ENCODE measurements at regions not wholly inside any gene's neighbourhood (a gene's known extent, or its start where the extent isn't known, plus 50 kb on each side); places are given as distances from the start of the nearest gene placed in this dataset.

DNA sequence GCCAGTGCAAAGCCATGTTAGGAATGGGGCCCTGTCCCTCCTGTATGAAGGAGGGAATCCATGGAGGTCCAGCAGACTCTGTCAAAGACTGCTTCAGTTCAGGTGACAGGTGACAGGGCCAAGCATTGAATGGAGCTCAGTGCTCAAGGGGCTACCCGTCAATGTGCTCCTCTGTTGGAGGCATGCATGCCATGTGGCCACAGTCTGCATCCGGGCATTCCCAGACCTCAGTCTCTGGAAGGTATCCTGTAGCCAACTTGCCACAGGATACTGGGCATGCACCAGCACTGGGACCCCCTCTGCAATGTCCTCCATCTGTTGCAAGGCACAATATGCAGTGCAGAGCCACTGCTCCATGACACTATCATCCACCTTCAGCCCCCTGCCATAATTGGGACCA lies 136.1 kb upstream of the GATB start:
- no peaks in the 10 kb centered on the region for H3K27me3 ChIP-seq (ENCODE audit: control insufficient read depth in 2 of 2, insufficient read depth in 1 of 2, low read length in 1 of 2)
- 99% methylated on average over 2 of the region's 2 CpGs for WGBS
- H3K4me3 ChIP-seq (ENCODE audit: low read length in 2 of 2), result no peak overlapping the region
- no peaks in the 10 kb centered on the region for H3K36me3 ChIP-seq (ENCODE audit: control insufficient read depth in 2 of 2, insufficient read depth in 2 of 2, low read length in 1 of 2)
- peaks cover 0 to 5% of the 10 kb centered on the region in 2 donors for H3K9me3 ChIP-seq (ENCODE audit: control insufficient read depth in 2 of 2, insufficient read depth in 1 of 2, low read length in 1 of 2)
- H3K4me1 ChIP-seq (ENCODE audit: control insufficient read depth in 2 of 2, insufficient read depth in 2 of 2, low read length in 2 of 2), result peaks cover 0 to 6% of the 10 kb centered on the region in 2 donors
- no peak for DNase-seq (ENCODE audit: low read depth in 6 of 9, low spot score in 9 of 9)
- H3K27ac ChIP-seq (ENCODE audit: low read depth in 1 of 2, low read length in 1 of 2), result no peak overlapping the region

DNA sequence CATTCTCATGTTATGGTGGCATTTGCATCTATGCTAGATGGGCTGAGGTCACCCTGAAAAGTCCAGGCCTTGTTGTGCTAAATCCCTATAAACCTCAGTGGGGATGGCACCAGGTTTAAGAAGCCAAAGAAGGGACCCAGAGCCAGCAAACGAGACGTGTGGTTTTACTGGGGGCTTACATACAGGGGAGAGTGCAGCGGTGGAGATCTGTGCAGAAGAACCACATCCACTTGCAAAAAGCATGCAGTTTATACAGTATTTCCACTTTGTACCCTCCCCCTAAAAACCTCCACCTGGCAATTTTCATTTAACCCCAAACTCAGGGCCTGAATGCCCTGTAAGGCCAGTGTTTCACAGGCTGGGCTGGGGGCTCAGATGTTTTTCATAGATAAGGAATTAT lies 134.9 kb upstream of the GATB start:
- no peak overlapping the region for H3K27ac ChIP-seq (ENCODE audit: low read depth in 1 of 2, low read length in 1 of 2)
- H3K9me3 ChIP-seq (ENCODE audit: control insufficient read depth in 2 of 2, insufficient read depth in 1 of 2, low read length in 1 of 2), result peaks cover 0 to 5% of the 10 kb centered on the region in 2 donors
- peaks cover 0 to 6% of the 10 kb centered on the region in 2 donors for H3K4me1 ChIP-seq (ENCODE audit: control insufficient read depth in 2 of 2, insufficient read depth in 2 of 2, low read length in 2 of 2)
- 62% methylated on average over 3 of the region's 3 CpGs for WGBS
- peak in 2 of 9 donors; percentile 34 to 51 for DNase-seq (ENCODE audit: low read depth in 6 of 9, low spot score in 9 of 9)
- no peak overlapping the region for H3K4me3 ChIP-seq (ENCODE audit: low read length in 2 of 2)
- no peaks in the 10 kb centered on the region for H3K36me3 ChIP-seq (ENCODE audit: control insufficient read depth in 2 of 2, insufficient read depth in 2 of 2, low read length in 1 of 2)
- H3K27me3 ChIP-seq (ENCODE audit: control insufficient read depth in 2 of 2, insufficient read depth in 1 of 2, low read length in 1 of 2), result no peaks in the 10 kb centered on the region

- Histone ChIP-seq H3K27me3 (ENCODE audit: control insufficient read depth in 2 of 2, insufficient read depth in 1 of 2, low read length in 1 of 2) (no peaks in the 10 kb centered on the region), H3K4me3 (ENCODE audit: low read length in 2 of 2) (no peak overlapping the region), H3K36me3 (ENCODE audit: control insufficient read depth in 2 of 2, insufficient read depth in 2 of 2, low read length in 1 of 2) (no peaks in the 10 kb centered on the region), H3K27ac (ENCODE audit: low read depth in 1 of 2, low read length in 1 of 2) (no peak overlapping the region), H3K9me3 (ENCODE audit: control insufficient read depth in 2 of 2, insufficient read depth in 1 of 2, low read length in 1 of 2) (no peaks in the 10 kb centered on the region), H3K4me1 (ENCODE audit: control insufficient read depth in 2 of 2, insufficient read depth in 2 of 2, low read length in 2 of 2) (peaks cover 0 to 6% of the 10 kb centered on the region in 2 donors)
- no peak for DNase-seq (ENCODE audit: low read depth in 6 of 9, low spot score in 9 of 9)
- 94% methylated on average over 3 of the region's 3 CpGs for WGBS
Observed at GRCh38 chr4:151894246-151894645, 133.4 kb upstream of the GATB start.

DNA sequence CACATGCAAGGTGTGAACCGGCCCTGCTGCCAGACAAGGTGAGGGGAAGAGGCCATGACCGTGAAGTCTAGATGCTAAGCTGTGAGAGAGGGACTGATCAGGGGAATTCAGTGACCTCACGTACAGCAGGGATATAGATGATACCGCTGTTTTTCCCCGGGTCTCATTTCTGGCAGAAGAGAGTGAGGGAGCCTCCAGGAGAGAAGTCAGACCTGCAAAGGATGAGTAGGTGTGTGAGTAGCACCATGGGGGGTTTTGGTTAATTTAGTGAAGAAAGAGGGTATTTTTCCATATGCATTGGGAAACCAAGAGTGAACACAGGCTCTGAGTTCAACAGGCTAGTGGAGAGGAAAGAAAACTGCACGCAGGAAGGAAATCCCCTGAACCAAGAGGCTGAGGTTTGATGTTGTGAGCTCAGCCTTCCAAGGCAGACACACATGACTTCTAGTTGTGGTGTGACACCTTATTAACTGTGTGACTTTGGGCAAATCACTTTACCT lies 127.6 kb upstream of the GATB start:
- no peaks in the 10 kb centered on the region for H3K27me3 ChIP-seq (ENCODE audit: control insufficient read depth in 2 of 2, insufficient read depth in 1 of 2, low read length in 1 of 2)
- H3K4me1 ChIP-seq (ENCODE audit: control insufficient read depth in 2 of 2, insufficient read depth in 2 of 2, low read length in 2 of 2), result peaks cover 10 to 15% of the 10 kb centered on the region in 2 donors

GRCh38 chr4:151887816-151888180 lies 127.0 kb upstream of the GATB start:
- H3K27me3 ChIP-seq (ENCODE audit: control insufficient read depth in 2 of 2, insufficient read depth in 1 of 2, low read length in 1 of 2), result no peaks in the 10 kb centered on the region
- no peaks in the 10 kb centered on the region for H3K9me3 ChIP-seq (ENCODE audit: control insufficient read depth in 2 of 2, insufficient read depth in 1 of 2, low read length in 1 of 2)
- H3K27ac ChIP-seq (ENCODE audit: low read depth in 1 of 2, low read length in 1 of 2), result no peak overlapping the region
- no peaks in the 10 kb centered on the region for H3K36me3 ChIP-seq (ENCODE audit: control insufficient read depth in 2 of 2, insufficient read depth in 2 of 2, low read length in 1 of 2)
- peaks cover 11 to 20% of the 10 kb centered on the region in 2 donors for H3K4me1 ChIP-seq (ENCODE audit: control insufficient read depth in 2 of 2, insufficient read depth in 2 of 2, low read length in 2 of 2)
- no peak overlapping the region for H3K4me3 ChIP-seq (ENCODE audit: low read length in 2 of 2)
- DNase-seq (ENCODE audit: low read depth in 6 of 9, low spot score in 9 of 9), result no peak
- 77% methylated on average over 3 of the region's 3 CpGs for WGBS

More for the DNA sequence above, 127.6 kb upstream of the GATB start:
- no peak for DNase-seq (ENCODE audit: low read depth in 6 of 9, low spot score in 9 of 9)
- Histone ChIP-seq H3K36me3 (ENCODE audit: control insufficient read depth in 2 of 2, insufficient read depth in 2 of 2, low read length in 1 of 2) (no peaks in the 10 kb centered on the region), H3K27ac (ENCODE audit: low read depth in 1 of 2, low read length in 1 of 2) (no peak overlapping the region), H3K4me3 (ENCODE audit: low read length in 2 of 2) (no peak overlapping the region), H3K9me3 (ENCODE audit: control insufficient read depth in 2 of 2, insufficient read depth in 1 of 2, low read length in 1 of 2) (no peaks in the 10 kb centered on the region)
- 92% methylated on average over 6 of the region's 6 CpGs for WGBS

DNA sequence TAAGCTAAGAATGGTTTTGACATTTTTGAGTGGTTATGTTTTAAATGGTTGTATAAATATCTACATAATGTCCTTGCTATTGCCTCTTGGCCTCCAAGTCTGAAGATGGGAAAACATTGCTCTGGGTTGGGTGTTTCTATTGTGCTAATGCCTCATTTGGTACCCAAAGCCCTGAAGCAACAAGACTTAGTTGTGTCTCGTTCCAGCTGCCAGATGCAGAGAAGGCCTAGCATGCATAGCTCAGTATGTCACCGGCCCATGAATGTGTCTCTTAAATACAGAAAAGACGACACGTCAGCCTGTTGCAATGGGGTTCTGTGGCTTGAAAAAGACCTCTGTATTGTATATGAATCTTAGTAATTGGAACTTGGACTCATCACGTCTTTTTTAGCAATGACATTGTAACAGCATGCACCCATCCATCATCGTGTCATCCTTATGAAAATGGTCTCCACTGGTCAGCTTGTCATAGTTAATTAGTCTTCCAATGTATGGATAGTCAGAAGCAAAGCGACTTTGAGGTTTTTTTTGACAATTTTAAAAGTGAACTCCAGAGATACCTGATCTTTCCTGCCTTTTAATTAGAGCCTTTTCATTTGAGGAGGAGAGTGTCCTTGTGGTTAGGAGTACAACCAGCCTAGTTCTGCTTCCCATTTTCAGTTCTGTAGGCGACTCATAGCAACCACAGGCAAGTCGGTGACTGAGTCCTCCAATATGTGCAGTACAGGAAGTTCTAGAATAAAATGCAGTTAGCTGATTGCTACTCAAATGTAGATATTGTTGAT lies 126.4 kb upstream of the GATB start:
- Histone ChIP-seq H3K36me3 (ENCODE audit: control insufficient read depth in 2 of 2, insufficient read depth in 2 of 2, low read length in 1 of 2) (no peaks in the 10 kb centered on the region), H3K4me3 (ENCODE audit: low read length in 2 of 2) (no peak overlapping the region), H3K27me3 (ENCODE audit: control insufficient read depth in 2 of 2, insufficient read depth in 1 of 2, low read length in 1 of 2) (no peaks in the 10 kb centered on the region), H3K4me1 (ENCODE audit: control insufficient read depth in 2 of 2, insufficient read depth in 2 of 2, low read length in 2 of 2) (peaks cover 11 to 26% of the 10 kb centered on the region in 2 donors), H3K27ac (ENCODE audit: low read depth in 1 of 2, low read length in 1 of 2) (no peak overlapping the region), H3K9me3 (ENCODE audit: control insufficient read depth in 2 of 2, insufficient read depth in 1 of 2, low read length in 1 of 2) (no peaks in the 10 kb centered on the region)
- WGBS, result 67% methylated on average over 9 of the region's 9 CpGs
- DNase-seq (ENCODE audit: low read depth in 6 of 9, low spot score in 9 of 9), result peak in 1 of 9 donors; percentile 31

DNA sequence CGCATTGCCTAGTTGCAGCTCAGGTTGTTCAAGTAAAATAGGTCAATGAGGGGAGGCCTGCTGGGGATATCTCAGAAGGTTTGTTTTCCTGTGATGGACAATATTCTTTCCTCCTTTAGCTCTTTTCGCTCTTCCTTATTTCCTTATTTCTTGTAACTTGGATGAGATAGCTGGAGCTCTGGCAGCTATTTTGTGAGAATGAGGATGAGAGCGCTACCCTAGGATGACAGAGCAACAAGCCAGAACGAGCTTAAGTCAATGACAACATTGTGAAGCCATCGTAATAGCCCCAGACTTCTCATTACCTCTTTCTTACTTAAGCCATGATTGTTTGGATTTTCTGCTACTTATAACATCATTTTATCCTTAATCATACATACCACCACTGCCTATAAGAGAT lies 124.3 kb upstream of the GATB start:
- H3K36me3 ChIP-seq (ENCODE audit: control insufficient read depth in 2 of 2, insufficient read depth in 2 of 2, low read length in 1 of 2), result no peaks in the 10 kb centered on the region
- WGBS, result 98% methylated on average over 5 of the region's 5 CpGs
- H3K4me1 ChIP-seq (ENCODE audit: control insufficient read depth in 2 of 2, insufficient read depth in 2 of 2, low read length in 2 of 2), result peaks cover 11 to 26% of the 10 kb centered on the region in 2 donors

DNA sequence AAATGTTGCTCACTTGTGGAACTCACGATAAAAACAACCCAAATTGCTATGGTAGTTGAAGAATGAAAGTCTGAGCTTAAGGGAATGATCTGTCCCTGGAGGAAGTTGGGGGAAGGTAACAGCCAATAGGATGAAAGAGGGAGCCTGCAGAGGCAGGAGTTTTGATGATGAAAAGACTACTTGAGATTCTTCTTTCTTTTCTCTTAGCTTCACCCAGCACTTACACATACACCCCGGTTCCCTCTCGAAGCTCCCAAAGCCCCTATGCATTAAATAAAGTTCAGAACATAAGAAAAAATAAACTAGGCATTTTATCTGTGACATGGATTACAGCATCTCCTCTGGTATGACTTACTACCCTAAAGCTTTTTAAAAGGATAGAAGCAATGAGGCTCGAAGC lies 122.9 kb upstream of the GATB start:
- no peak for DNase-seq (ENCODE audit: low read depth in 6 of 9, low spot score in 9 of 9)
- 89% methylated on average over 4 of the region's 4 CpGs for whole genome bisulfite sequencing
- Histone ChIP-seq H3K4me3 (ENCODE audit: low read length in 2 of 2) (no peak overlapping the region), H3K27ac (ENCODE audit: low read depth in 1 of 2, low read length in 1 of 2) (no peak overlapping the region), H3K9me3 (ENCODE audit: control insufficient read depth in 2 of 2, insufficient read depth in 1 of 2, low read length in 1 of 2) (no peaks in the 10 kb centered on the region), H3K27me3 (ENCODE audit: control insufficient read depth in 2 of 2, insufficient read depth in 1 of 2, low read length in 1 of 2) (no peaks in the 10 kb centered on the region), H3K4me1 (ENCODE audit: control insufficient read depth in 2 of 2, insufficient read depth in 2 of 2, low read length in 2 of 2) (peaks cover 11 to 26% of the 10 kb centered on the region in 2 donors), H3K36me3 (ENCODE audit: control insufficient read depth in 2 of 2, insufficient read depth in 2 of 2, low read length in 1 of 2) (no peaks in the 10 kb centered on the region)

More for the DNA sequence above, 124.3 kb upstream of the GATB start:
- Histone ChIP-seq H3K9me3 (ENCODE audit: control insufficient read depth in 2 of 2, insufficient read depth in 1 of 2, low read length in 1 of 2) (no peaks in the 10 kb centered on the region), H3K4me3 (ENCODE audit: low read length in 2 of 2) (no peak overlapping the region), H3K27ac (ENCODE audit: low read depth in 1 of 2, low read length in 1 of 2) (no peak overlapping the region), H3K27me3 (ENCODE audit: control insufficient read depth in 2 of 2, insufficient read depth in 1 of 2, low read length in 1 of 2) (no peaks in the 10 kb centered on the region)
- DNase-seq (ENCODE audit: low read depth in 6 of 9, low spot score in 9 of 9), result no peak

DNA sequence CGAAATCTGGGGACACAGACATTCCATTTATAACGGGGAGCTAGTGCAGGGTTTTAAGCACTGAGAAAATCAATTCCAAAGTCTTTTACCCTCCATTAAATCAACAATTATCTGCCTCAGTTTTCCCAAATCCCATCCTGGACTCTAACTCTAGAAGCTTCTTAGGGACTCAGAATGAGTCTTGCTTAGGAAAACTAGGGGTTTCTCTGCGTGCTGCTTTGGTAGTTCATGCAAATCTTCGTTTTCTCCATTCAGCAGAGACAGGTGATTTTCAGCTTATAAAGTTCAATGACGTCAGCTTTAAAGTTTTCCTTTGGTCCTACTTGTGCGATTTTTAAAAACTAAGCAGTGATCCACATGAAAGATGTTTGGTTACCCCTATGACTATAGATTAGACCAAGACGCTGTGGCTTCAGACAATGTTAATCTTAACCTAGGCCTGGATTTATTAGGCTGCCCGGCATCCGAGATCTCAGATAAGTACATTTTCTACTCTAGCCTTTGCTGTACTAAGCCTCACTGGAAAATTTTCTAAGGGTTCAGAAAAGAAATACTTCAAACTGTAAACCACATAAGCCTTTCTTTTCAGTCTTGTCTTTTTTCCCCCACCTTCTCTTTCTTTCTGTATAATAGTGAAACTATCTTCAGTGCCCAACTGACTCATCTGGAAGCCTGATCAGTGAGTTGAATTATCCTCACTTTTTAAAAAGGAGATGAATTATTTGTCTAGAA lies 121.4 kb upstream of the GATB start:
- Histone ChIP-seq H3K36me3 (ENCODE audit: control insufficient read depth in 2 of 2, insufficient read depth in 2 of 2, low read length in 1 of 2) (no peaks in the 10 kb centered on the region), H3K4me1 (ENCODE audit: control insufficient read depth in 2 of 2, insufficient read depth in 2 of 2, low read length in 2 of 2) (peaks cover 11 to 19% of the 10 kb centered on the region in 2 donors), H3K4me3 (ENCODE audit: low read length in 2 of 2) (no peak overlapping the region), H3K27ac (ENCODE audit: low read depth in 1 of 2, low read length in 1 of 2) (no peak overlapping the region), H3K27me3 (ENCODE audit: control insufficient read depth in 2 of 2, insufficient read depth in 1 of 2, low read length in 1 of 2) (no peaks in the 10 kb centered on the region), H3K9me3 (ENCODE audit: control insufficient read depth in 2 of 2, insufficient read depth in 1 of 2, low read length in 1 of 2) (no peaks in the 10 kb centered on the region)
- WGBS, result 90% methylated on average over 9 of the region's 9 CpGs
- DNase-seq (ENCODE audit: low read depth in 6 of 9, low spot score in 9 of 9), result no peak

Data from thymus (tissue), 11 donors.